ENCODE measurements at regions not wholly inside any gene's neighbourhood (a gene's known extent, or its start where the extent isn't known, plus 50 kb on each side); places are given as distances from the start of the nearest gene placed in this dataset.

- no peak overlapping the region for H3K4me3 ChIP-seq
- no peaks in the 10 kb centered on the region for H3K4me1 ChIP-seq
- intact Hi-C loops (cut with DNase I) = no loop called here
- ATAC-seq (no peak), DNase-seq (no peak)
- no peaks in the 10 kb centered on the region for H3K9me3 ChIP-seq
- TF ChIP-seq CTCF (IDR thresholded peaks at IDR 0.05) = no peak
- H3K36me3 ChIP-seq = no peaks in the 10 kb centered on the region
- no peak overlapping the region for H3K27ac ChIP-seq
- no peaks in the 10 kb centered on the region for H3K27me3 ChIP-seq (ENCODE audit: low read depth)
These were observed 195.7 kb upstream of the UBL3 start for GRCh38 chr13:30045916-30046704.

GRCh38 chr13:30044932-30045331 lies 194.5 kb upstream of the UBL3 start:
- Histone ChIP-seq H3K27me3 (ENCODE audit: low read depth) (no peaks in the 10 kb centered on the region), H3K36me3 (no peaks in the 10 kb centered on the region), H3K27ac (no peak overlapping the region), H3K4me1 (no peaks in the 10 kb centered on the region), H3K4me3 (no peak overlapping the region), H3K9me3 (no peaks in the 10 kb centered on the region)
- intact Hi-C loops (cut with DNase I) = no loop called here
- ATAC-seq (no peak), DNase-seq (no peak)
- no peak for TF ChIP-seq CTCF (IDR thresholded peaks at IDR 0.05)

GRCh38 chr13:30043631-30043925 lies 193.2 kb upstream of the UBL3 start:
- H3K27me3 ChIP-seq (ENCODE audit: low read depth) = peaks cover 4% of the 10 kb centered on the region
- H3K9me3 ChIP-seq = no peaks in the 10 kb centered on the region
- no peak overlapping the region for H3K27ac ChIP-seq
- DNase-seq (no peak), ATAC-seq (no peak)
- no peaks in the 10 kb centered on the region for H3K4me1 ChIP-seq
- intact Hi-C loops (cut with DNase I) = no loop called here
- TF ChIP-seq CTCF (IDR thresholded peaks at IDR 0.05) = no peak
- H3K36me3 ChIP-seq = no peaks in the 10 kb centered on the region
- no peak overlapping the region for H3K4me3 ChIP-seq

- no peak for ATAC-seq
- no peak overlapping the region for H3K4me3 ChIP-seq
- TF ChIP-seq CTCF (IDR thresholded peaks at IDR 0.05) = no peak
- no peaks in the 10 kb centered on the region for H3K4me1 ChIP-seq
- intact Hi-C loops (cut with DNase I) = no loop called here
- DNase-seq = no peak
- no peak overlapping the region for H3K27ac ChIP-seq
- peaks cover 4% of the 10 kb centered on the region for H3K27me3 ChIP-seq (ENCODE audit: low read depth)
- no peaks in the 10 kb centered on the region for H3K9me3 ChIP-seq
- no peaks in the 10 kb centered on the region for H3K36me3 ChIP-seq
These were observed 192.6 kb upstream of the UBL3 start for GRCh38 chr13:30042891-30043630.

DNA sequence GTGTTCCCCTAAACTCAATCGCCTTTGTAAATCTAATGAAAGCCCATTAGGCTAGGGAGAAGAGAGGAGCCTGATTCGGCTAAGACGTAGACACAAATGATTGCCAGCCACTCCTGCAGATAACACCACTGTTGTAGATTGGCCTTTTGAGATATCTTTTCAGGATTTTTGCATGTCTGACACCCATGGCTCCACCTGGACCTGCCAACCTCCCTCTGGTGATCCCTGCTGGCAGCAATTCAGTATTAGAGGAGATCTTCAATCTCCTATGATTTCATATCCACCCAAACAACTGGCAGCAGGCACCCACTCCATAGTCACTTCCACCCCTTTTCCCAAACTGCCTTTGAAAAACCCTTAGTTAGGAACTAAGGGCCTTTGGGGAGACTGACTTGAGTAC lies 191.9 kb upstream of the UBL3 start:
- Histone ChIP-seq H3K4me1 (no peaks in the 10 kb centered on the region), H3K27ac (no peak overlapping the region), H3K36me3 (no peaks in the 10 kb centered on the region), H3K4me3 (no peak overlapping the region), H3K27me3 (ENCODE audit: low read depth) (peaks cover 4% of the 10 kb centered on the region), H3K9me3 (no peaks in the 10 kb centered on the region)
- no peak for DNase-seq
- ATAC-seq = no peak
- intact Hi-C loops (cut with DNase I) = no loop called here
- no peak for TF ChIP-seq CTCF (IDR thresholded peaks at IDR 0.05)

Measured in lower lobe of right lung (tissue), 2 donors.